ENCODE measurements at regions not wholly inside any gene's neighbourhood (a gene's known extent, or its start where the extent isn't known, plus 50 kb on each side); places are given as distances from the start of the nearest gene placed in this dataset.

DNA sequence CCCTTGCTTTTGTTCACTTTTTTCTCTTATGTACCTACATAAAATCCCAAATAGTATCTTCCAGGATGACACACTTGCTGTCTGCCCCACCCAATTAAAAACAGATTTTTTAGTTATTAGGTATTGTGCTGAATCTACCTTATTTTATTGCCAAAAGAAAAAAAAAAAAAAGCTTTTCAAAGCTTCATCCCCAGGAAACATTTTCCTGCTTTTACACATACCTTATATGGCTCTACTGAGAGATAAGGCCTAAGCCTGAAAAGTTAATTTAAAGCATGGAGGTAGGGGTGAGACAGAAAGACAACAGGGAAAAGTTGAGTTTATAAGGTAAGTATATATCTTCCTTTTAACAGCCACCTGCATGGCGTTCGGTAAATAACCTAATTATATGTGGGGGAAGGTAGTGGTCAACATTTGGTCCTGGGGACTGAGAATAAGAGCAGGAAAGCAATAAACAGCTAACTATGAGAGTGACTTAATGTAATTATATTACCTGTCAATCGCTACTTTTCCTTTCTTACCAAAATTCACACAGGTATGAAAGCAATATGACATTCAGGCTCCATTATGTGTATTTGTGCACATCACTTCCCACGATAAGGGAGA, 54.6 kb upstream of the BOLA1 start:
- Histone ChIP-seq H3K27ac (ENCODE audit: low read depth in 2 of 2, low read length in 2 of 2) (no peak overlapping the region), H3K36me3 (ENCODE audit: control insufficient read depth in 2 of 3, insufficient read depth in 3 of 3, low read length in 3 of 3) (peaks cover 0 to 3% (median 0%) of the 10 kb centered on the region in 3 donors), H3K4me1 (ENCODE audit: control insufficient read depth in 2 of 3, insufficient read depth in 2 of 3, low read depth in 1 of 3, low read length in 3 of 3) (peaks cover 18 to 19% (median 18%) of the 10 kb centered on the region in 3 donors), H3K9me3 (ENCODE audit: control insufficient read depth in 2 of 3, insufficient read depth in 1 of 3, low read length in 3 of 3) (no peaks in the 10 kb centered on the region), H3K27me3 (ENCODE audit: control insufficient read depth, insufficient read depth, low read length) (no peaks in the 10 kb centered on the region), H3K4me3 (ENCODE audit: low read length in 3 of 3) (peak overlapping the region in 1 of 3 donors; percentile 23), H3K9ac (ENCODE audit: low read length in 3 of 3) (no peak overlapping the region)
- no peak for FAIRE-seq
- intact Hi-C loops (cut with DNase I) = no loop called here
- DNase-seq = peak in 2 of 5 donors; percentile 3 to 31
- TF ChIP-seq, protein P1, sequence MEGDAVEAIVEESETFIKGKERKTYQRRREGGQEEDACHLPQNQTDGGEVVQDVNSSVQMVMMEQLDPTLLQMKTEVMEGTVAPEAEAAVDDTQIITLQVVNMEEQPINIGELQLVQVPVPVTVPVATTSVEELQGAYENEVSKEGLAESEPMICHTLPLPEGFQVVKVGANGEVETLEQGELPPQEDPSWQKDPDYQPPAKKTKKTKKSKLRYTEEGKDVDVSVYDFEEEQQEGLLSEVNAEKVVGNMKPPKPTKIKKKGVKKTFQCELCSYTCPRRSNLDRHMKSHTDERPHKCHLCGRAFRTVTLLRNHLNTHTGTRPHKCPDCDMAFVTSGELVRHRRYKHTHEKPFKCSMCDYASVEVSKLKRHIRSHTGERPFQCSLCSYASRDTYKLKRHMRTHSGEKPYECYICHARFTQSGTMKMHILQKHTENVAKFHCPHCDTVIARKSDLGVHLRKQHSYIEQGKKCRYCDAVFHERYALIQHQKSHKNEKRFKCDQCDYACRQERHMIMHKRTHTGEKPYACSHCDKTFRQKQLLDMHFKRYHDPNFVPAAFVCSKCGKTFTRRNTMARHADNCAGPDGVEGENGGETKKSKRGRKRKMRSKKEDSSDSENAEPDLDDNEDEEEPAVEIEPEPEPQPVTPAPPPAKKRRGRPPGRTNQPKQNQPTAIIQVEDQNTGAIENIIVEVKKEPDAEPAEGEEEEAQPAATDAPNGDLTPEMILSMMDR (IDR thresholded peaks at IDR 0.05; ENCODE audit: borderline replicate concordance, extremely low read depth, insufficient read depth) = no peak

DNA sequence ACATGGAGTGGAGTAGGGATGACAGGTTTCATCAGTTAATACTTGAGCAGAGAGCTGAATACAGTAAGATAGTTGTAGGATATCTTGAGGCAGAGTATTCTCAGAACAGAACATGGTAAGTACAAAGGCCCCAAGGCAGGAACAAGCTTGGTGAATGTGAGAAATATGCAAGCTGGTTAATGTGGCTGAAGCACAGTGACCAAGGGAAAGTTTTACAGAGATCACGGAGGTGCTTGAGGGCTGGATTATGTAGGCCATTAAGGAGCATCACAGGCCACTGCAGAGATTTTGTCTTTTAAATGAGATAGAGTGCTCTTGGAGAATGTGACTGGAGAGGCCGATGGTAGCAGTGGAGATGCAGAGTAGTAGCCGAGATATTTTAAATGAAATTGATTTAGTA, 54.0 kb upstream of the BOLA1 start:
- H3K4me3 ChIP-seq (ENCODE audit: low read length in 3 of 3) = no peak overlapping the region
- no peaks in the 10 kb centered on the region for H3K27me3 ChIP-seq (ENCODE audit: control insufficient read depth, insufficient read depth, low read length)
- H3K27ac ChIP-seq (ENCODE audit: low read depth in 2 of 2, low read length in 2 of 2) = no peak overlapping the region
- intact Hi-C loops (cut with DNase I) = no loop called here
- no peak for FAIRE-seq
- no peaks in the 10 kb centered on the region for H3K9me3 ChIP-seq (ENCODE audit: control insufficient read depth in 2 of 3, insufficient read depth in 1 of 3, low read length in 3 of 3)
- no peak overlapping the region for H3K9ac ChIP-seq (ENCODE audit: low read length in 3 of 3)
- DNase-seq = peak in 1 of 5 donors; percentile 9
- peaks cover 18 to 22% (median 18%) of the 10 kb centered on the region in 3 donors for H3K4me1 ChIP-seq (ENCODE audit: control insufficient read depth in 2 of 3, insufficient read depth in 2 of 3, low read depth in 1 of 3, low read length in 3 of 3)
- peaks cover 0 to 3% (median 0%) of the 10 kb centered on the region in 3 donors for H3K36me3 ChIP-seq (ENCODE audit: control insufficient read depth in 2 of 3, insufficient read depth in 3 of 3, low read length in 3 of 3)
- TF ChIP-seq, protein P1 (IDR thresholded peaks at IDR 0.05; ENCODE audit: borderline replicate concordance, extremely low read depth, insufficient read depth) = no peak

DNA sequence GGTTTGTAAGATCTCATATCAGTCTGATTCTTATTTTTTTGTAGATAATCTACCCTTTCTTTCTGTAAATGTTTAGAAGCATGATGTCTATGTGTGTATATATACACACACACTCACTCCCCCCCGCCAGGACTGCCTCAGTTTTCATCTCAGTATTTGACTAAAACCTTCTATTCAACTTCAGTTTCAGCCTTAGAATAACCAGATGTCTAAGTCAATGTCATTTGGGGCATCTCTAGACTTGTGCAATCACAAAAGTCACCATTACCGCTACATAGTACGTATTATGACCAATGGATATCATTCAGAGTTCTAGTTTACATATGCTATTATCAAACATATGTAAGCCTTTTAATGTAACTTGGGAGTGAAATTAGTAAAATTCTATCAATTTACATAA, 53.3 kb upstream of the BOLA1 start:
- Histone ChIP-seq H3K27me3 (ENCODE audit: control insufficient read depth, insufficient read depth, low read length) (no peaks in the 10 kb centered on the region), H3K27ac (ENCODE audit: low read depth in 2 of 2, low read length in 2 of 2) (no peak overlapping the region), H3K4me1 (ENCODE audit: control insufficient read depth in 2 of 3, insufficient read depth in 2 of 3, low read depth in 1 of 3, low read length in 3 of 3) (peaks cover 18 to 22% (median 18%) of the 10 kb centered on the region in 3 donors), H3K4me3 (ENCODE audit: low read length in 3 of 3) (no peak overlapping the region), H3K9me3 (ENCODE audit: control insufficient read depth in 2 of 3, insufficient read depth in 1 of 3, low read length in 3 of 3) (no peaks in the 10 kb centered on the region), H3K9ac (ENCODE audit: low read length in 3 of 3) (no peak overlapping the region), H3K36me3 (ENCODE audit: control insufficient read depth in 2 of 3, insufficient read depth in 3 of 3, low read length in 3 of 3) (peaks cover 0 to 3% (median 0%) of the 10 kb centered on the region in 3 donors)
- FAIRE-seq (no peak), DNase-seq (peak in 1 of 5 donors; percentile 18)
- TF ChIP-seq, protein P1 (IDR thresholded peaks at IDR 0.05; ENCODE audit: borderline replicate concordance, extremely low read depth, insufficient read depth) = no peak
- intact Hi-C loops (cut with DNase I) = no loop called here

Measured in kidney (tissue), 13 donors.